ENCODE measurements at regions not wholly inside any gene's neighbourhood (a gene's known extent, or its start where the extent isn't known, plus 50 kb on each side); places are given as distances from the start of the nearest gene placed in this dataset.

GRCh38 chr14:97840159-97840558 is 1043.0 kb downstream of the VRK1 start:
- TF ChIP-seq CTCF (IDR thresholded peaks at IDR 0.05) (no peak), POLR2A (IDR thresholded peaks at IDR 0.05) (no peak), POLR2AphosphoS5 (IDR thresholded peaks at IDR 0.05) (no peak)

Measured in breast epithelium (tissue), 3 donors.